Glutamatergic neuron (in vitro differentiated cells): ENCODE measurements at regions not wholly inside any gene's neighbourhood (a gene's known extent, or its start where the extent isn't known, plus 50 kb on each side); places are given as distances from the start of the nearest gene placed in this dataset.

Experiments used
- DNase-seq: peaks from one replicate; pipeline ENCODE4 v3.0.0; 2022
- H3K27ac Mint-ChIP-seq: one replicate; pipeline ENCODE4 v1.8.0; 2020; ENCODE audit warnings: mild to moderate bottlenecking, mixed read lengths, inconsistent platforms; ENCODE audit not compliant: unreplicated experiment
- H3K27me3 Mint-ChIP-seq: one replicate; pipeline ENCODE4 v1.8.0; 2020; ENCODE audit warnings: mild to moderate bottlenecking, moderate library complexity, mixed read lengths, inconsistent platforms; ENCODE audit not compliant: unreplicated experiment
- H3K36me3 Mint-ChIP-seq: one replicate; pipeline ENCODE4 v1.8.0; 2020; ENCODE audit warnings: mild to moderate bottlenecking, mixed read lengths, inconsistent platforms; ENCODE audit not compliant: unreplicated experiment
- H3K4me1 Mint-ChIP-seq: one replicate; pipeline ENCODE4 v1.8.0; 2020; ENCODE audit warnings: mild to moderate bottlenecking, low read depth, mixed read lengths, inconsistent platforms; ENCODE audit not compliant: unreplicated experiment
- H3K4me3 Mint-ChIP-seq: one replicate; pipeline ENCODE4 v1.8.0; 2020; ENCODE audit warnings: mild to moderate bottlenecking, mixed read lengths, inconsistent platforms; ENCODE audit not compliant: unreplicated experiment
- H3K9me3 Mint-ChIP-seq: one replicate; pipeline ENCODE4 v1.8.0; 2020; ENCODE audit warnings: mild to moderate bottlenecking, moderate library complexity, mixed read lengths, inconsistent platforms; ENCODE audit not compliant: unreplicated experiment
- TF ChIP-seq, protein P1 (sequence below): fragments of 200-600 bp; sonication (generic); IDR thresholded peaks from one replicate; pipeline ENCODE4 v1.5.0; 2021; ENCODE audit not compliant: partially characterized antibody, unreplicated experiment

DNA sequence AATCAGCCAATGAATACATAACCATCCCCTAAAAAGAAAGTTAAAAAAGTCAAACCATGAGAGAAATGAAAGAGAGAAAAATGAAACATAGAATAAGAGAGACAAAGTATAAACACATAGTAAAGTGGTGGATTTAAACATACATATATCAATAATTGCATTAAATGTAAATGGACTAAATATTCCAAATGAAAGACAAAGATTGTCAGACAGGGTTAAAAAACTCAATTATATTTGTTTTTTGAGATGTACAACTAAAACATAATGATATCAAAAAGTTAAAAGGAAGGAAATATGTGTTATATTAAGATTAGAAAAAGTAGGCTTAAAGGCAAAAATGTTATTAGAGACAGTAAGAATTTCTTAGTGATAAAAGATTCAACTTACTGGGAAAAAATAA lies 83.8 kb upstream of the CELF4 start:
- Mint-ChIP-seq H3K4me1 (peaks cover 5% of the 10 kb centered on the region), H3K4me3 (no peak overlapping the region), H3K36me3 (peaks cover 18% of the 10 kb centered on the region), H3K9me3 (no peaks in the 10 kb centered on the region), H3K27me3 (peaks cover 2% of the 10 kb centered on the region), H3K27ac (no peak overlapping the region)
- TF ChIP-seq, protein P1, sequence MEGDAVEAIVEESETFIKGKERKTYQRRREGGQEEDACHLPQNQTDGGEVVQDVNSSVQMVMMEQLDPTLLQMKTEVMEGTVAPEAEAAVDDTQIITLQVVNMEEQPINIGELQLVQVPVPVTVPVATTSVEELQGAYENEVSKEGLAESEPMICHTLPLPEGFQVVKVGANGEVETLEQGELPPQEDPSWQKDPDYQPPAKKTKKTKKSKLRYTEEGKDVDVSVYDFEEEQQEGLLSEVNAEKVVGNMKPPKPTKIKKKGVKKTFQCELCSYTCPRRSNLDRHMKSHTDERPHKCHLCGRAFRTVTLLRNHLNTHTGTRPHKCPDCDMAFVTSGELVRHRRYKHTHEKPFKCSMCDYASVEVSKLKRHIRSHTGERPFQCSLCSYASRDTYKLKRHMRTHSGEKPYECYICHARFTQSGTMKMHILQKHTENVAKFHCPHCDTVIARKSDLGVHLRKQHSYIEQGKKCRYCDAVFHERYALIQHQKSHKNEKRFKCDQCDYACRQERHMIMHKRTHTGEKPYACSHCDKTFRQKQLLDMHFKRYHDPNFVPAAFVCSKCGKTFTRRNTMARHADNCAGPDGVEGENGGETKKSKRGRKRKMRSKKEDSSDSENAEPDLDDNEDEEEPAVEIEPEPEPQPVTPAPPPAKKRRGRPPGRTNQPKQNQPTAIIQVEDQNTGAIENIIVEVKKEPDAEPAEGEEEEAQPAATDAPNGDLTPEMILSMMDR, result no peak
- DNase-seq, result no peak

DNA sequence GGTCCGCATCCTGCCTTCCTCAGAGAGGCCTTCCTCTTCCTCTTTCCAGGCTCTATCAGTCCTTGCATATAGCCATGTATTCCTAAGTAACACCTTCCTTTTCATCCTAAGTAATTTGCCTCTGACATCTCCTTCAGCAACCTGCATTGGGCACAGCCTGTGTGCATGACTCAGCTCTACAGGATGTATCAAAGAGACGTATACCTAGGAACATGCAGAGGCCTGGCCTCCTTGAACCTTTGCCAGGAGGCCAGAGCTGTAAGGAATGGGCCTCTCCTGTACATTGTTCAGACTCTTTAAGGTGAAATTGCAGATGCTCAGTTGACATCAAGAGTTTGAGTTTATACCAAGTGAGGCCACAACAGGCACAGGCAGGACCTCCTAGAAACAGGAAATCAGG lies 76.0 kb upstream of the CELF4 start:
- peaks cover 4% of the 10 kb centered on the region for H3K9me3 Mint-ChIP-seq

DNA sequence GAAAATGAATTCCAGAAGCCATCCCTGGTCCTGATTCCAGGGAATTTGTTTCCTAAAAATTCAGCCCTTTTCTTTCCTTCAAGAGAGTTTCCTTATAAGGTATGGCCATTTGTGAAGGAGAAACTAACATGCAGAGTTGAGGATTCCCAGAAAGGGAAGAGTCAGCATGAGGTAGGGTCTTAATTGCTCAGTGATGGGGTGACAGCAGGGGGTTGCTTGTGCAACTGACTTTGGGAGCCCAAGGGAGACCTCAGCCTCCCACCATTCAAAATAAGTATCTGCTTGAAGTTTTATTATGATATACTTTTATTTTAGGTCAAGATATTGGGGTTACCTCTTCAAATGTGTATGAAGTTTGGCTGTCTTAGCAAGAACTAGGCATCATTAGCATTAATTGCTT lies 74.9 kb upstream of the CELF4 start:
- Mint-ChIP-seq H3K27me3 (peaks cover 2% of the 10 kb centered on the region), H3K36me3 (peaks cover 5% of the 10 kb centered on the region), H3K27ac (no peak overlapping the region), H3K4me3 (no peak overlapping the region), H3K9me3 (peaks cover 4% of the 10 kb centered on the region), H3K4me1 (no peaks in the 10 kb centered on the region)
- TF ChIP-seq, protein P1, result no peak
- DNase-seq, result no peak

More for the DNA sequence above, 76.0 kb upstream of the CELF4 start:
- Mint-ChIP-seq H3K4me3 (no peak overlapping the region), H3K27ac (no peak overlapping the region), H3K36me3 (peaks cover 9% of the 10 kb centered on the region), H3K4me1 (no peaks in the 10 kb centered on the region), H3K27me3 (peaks cover 2% of the 10 kb centered on the region)
- TF ChIP-seq, protein P1, result no peak
- no peak for DNase-seq

DNA sequence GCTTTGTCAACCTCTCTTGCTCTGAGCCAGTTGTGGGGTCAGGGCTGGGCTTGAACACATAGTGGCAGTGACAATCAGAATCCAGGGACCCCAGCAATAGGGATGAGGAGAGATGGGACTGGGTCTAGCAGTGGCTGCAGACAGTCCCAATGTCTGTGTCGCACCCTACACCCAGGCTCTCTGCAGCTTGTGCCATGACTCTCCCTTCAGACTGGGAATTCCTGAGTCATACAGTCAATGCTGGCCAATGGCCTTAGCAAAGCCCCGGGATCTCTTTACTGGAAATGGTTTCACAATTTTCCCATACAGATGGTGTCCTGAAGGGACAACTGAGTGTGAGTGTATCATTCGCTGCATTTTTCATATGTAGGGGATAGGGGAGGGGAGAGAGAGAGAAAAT lies 74.2 kb upstream of the CELF4 start:
- DNase-seq, result no peak
- H3K27me3 Mint-ChIP-seq, result peaks cover 2% of the 10 kb centered on the region
- H3K27ac Mint-ChIP-seq, result no peak overlapping the region

DNA sequence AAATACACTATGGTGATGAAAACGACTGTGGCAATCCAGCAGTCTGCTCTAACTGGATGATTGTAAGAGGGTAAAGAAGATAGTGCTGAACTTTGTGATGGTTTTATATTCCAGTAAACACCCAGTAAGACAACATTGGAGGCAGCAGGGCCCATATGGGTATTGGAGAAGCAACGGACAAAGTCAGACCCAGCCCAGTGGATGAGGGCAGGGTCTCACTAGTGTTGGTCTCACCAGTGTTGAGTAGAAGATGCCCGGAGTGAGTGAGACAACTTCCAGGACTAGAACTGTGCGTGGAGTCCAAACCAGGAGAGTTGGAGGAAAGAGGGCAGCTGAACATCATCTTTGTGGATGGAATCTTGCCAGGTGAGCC lies 71.9 kb upstream of the CELF4 start:
- no peak for DNase-seq
- TF ChIP-seq, protein P1, result no peak
- no peak overlapping the region for H3K4me3 Mint-ChIP-seq
- no peaks in the 10 kb centered on the region for H3K36me3 Mint-ChIP-seq
- H3K9me3 Mint-ChIP-seq, result no peaks in the 10 kb centered on the region
- H3K27ac Mint-ChIP-seq, result no peak overlapping the region
- no peaks in the 10 kb centered on the region for H3K4me1 Mint-ChIP-seq
- H3K27me3 Mint-ChIP-seq, result no peaks in the 10 kb centered on the region

More for the DNA sequence above, 74.2 kb upstream of the CELF4 start:
- H3K36me3 Mint-ChIP-seq, result no peaks in the 10 kb centered on the region
- H3K9me3 Mint-ChIP-seq, result peaks cover 4% of the 10 kb centered on the region
- no peaks in the 10 kb centered on the region for H3K4me1 Mint-ChIP-seq
- H3K4me3 Mint-ChIP-seq, result no peak overlapping the region
- TF ChIP-seq, protein P1, result no peak
